Hematopoietic multipotent progenitor cell treated with erythropoietin and hydrocortisone succinate and interleukin-3 and kit ligand, for 17 days (in vitro differentiated cells): ENCODE measurements at regions not wholly inside any gene's neighbourhood (a gene's known extent, or its start where the extent isn't known, plus 50 kb on each side); places are given as distances from the start of the nearest gene placed in this dataset.

Source experiments
- DNase-seq: peaks from one replicate; pipeline ENCODE4 v3.0.0-alpha.2; 2015; ENCODE audit warnings: low spot score

DNA sequence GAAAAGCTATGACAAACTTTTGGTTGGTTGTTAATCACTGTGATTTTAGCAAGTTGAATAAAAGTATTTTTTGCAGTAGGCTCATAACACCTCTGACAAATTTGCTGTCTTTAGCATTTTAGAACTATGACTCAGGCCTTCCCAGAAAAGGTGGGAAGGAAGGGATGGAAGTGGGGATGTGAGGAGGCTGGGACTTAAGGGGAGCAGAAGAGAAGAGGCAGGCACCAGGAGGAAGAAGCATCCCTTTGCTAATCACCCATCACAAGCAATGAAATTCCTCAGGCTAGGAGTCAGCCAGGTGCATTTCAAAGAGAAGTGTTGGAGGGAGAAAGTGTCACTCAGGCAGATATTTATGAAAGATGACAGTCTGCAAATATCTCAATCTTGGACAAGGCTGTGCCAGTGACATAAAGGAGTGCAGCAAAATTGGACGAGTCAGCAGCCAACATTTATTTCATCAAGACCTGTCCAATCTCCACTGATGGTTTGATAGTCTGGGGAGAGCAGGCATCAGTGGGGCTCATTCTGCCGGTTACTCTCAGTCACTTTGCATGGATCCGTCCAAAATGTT is 337.3 kb upstream of the ARRDC4 start:
- no peak for DNase-seq

GRCh38 chr15:97627634-97628033 is 332.9 kb upstream of the ARRDC4 start:
- DNase-seq: no peak

DNA sequence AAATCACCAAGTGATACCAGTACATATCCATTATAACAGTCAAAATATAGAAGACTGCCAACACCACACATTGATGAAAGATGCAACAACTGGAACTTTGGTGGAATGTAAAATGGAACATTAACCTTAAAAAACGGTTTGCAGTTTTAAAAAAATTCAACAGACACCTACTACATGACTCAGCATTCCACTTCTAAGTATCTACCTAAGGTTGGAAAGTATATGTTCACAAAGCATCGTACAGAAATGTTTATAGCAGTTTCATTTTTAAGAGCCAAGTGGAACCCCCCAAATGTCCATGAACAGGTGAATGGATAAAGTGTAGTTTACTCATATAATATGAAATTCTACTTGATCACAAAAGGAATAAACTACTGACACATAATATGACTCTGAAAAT is 314.7 kb upstream of the ARRDC4 start:
- no peak for DNase-seq

DNA sequence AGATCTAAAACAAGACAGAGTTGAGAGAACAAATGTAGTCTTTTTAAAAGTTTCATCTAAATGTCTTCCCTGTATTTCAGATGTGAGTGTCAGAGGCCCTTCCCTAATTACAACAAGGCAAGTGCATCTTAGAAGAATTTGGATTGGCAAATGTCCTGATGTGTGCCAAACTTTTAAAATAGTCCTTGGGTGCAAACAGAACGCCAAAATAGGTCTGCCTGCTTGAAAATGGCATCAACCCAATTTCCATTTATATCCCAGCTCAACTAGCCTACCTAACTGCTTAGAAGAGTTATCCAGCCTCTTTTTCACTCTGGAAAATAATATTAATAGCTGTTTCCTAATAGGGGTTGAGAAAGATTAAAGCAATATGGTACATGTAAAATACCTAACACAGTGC is 311.8 kb upstream of the ARRDC4 start:
- DNase-seq: no peak

DNA sequence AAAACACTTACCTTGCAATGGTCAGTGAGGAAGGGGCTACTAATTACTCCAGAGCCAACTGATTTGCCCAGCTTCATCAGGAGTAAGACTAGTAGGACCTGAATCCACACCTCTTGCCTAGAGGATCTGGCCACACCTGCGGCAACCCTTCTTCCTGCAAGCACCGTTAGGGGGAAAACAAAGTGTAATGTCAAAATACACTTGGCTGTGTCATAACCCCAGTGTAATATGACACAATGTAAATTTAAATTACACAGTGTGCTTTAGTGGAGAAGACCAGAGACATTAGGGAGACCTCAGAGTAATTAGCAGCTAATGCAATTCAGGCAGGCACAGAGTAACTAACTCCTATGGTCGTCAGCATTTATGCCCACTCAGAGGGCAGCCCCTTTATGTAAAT is 308.5 kb upstream of the ARRDC4 start:
- no peak for DNase-seq

DNA sequence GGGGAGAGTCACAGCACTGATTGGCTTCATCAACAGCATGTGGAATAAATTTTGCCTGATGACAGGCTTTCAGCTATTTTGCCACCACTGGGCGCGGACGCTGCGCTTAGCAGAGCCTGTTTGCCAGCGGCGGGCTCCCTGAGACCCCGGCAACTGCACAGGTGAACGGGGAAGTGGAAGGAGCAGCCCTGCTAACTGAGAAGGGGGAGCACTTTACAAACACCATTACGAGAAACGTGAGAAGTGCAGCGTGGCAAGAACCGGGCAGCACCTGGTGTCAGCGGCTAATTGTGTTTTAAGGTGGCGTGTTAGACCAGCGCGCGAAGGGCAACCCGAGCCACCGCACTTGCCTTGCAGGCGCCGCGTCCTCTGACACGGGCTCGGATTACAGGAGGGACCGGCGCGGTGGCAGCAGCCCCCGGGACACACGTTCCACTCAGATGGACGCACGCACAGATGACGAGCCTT is 307.8 kb upstream of the ARRDC4 start:
- no peak for DNase-seq

DNA sequence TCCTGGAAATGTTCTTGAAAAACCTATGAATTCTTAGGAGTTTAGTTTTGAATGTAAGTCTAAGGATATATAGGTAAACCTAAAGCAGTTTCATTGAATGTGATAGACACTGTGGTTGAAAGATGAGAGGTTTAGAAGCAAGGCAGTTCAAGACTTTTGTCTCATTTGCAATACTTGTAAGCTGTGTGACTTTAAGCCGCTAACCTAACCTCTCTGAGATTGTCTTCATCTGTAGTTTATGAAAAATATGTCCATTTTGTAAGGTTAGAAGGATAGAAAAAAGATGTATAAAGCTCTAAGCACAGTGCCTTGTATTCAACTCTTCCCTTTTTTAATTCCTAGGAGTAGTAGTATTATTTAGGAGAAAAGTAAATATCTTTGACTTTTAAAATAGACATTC is 306.6 kb upstream of the ARRDC4 start:
- DNase-seq: no peak

DNA sequence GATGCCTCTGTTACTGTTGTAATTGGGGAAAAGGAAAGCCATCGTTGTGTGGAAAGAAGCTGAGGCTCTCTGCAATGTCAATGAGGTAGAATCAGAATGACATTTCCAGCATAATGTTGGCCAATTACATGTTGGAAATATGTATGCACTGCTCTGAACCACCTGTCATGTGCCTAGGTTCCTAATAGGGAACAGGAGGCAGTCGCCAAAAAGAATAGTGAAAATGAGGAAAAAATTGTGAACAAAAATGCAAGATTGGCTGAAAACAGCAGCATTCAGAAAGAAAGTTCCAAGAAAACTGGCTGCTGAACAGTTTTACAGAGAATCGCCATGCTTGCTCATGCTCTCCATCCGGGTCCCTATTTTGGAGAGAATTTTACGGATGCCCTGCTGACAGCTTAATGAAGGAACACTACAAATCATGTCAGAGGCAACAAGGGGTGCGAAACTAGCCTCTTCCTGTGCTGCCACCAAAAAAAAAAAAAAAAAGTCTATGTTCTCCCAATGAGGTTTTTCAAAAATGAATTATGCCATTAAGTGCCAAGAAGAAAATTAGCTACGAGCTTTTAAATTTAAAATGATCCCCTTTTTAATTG is 305.9 kb upstream of the ARRDC4 start:
- DNase-seq: no peak

- no peak for DNase-seq
Measured at GRCh38 chr15:97661796-97662195, 298.7 kb upstream of the ARRDC4 start.

DNA sequence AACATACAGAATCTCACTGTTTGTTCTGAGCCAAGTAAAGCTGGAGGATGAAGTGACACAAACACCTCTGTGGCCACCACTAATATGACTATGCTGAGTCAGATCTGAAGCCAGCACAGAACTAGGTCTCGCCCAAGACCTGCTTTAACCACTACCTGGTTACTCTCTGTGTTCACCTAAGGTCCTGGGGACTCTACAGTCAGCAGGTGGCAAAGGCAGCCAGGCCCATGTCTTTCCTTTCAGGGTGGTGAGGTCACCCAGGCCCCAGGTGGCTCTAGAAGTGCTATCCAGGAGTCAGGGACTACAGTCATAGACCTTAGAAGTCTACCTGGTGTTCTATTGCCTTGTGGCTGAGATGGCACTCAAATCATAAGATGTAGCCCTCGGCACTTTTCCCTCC is 287.9 kb upstream of the ARRDC4 start:
- no peak for DNase-seq

DNA sequence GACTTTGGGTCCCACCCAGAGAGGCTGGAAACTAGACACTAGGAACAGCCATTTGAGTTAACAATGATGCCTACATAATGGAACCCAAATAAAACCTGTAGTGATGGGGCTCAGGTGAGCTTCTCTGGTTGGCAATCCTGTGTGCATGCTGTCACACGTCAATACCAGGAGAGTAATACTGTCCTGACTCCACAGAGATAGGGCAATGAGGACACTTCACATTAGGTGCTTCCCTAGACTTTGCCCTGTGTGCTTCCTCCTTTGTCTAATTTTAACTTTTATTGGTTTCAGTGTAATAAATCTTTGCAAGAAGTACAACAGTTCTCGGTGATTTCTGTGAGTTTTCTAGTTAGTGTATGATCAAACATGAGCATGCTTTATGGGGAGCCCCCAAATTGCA is 281.8 kb upstream of the ARRDC4 start:
- no peak for DNase-seq

DNA sequence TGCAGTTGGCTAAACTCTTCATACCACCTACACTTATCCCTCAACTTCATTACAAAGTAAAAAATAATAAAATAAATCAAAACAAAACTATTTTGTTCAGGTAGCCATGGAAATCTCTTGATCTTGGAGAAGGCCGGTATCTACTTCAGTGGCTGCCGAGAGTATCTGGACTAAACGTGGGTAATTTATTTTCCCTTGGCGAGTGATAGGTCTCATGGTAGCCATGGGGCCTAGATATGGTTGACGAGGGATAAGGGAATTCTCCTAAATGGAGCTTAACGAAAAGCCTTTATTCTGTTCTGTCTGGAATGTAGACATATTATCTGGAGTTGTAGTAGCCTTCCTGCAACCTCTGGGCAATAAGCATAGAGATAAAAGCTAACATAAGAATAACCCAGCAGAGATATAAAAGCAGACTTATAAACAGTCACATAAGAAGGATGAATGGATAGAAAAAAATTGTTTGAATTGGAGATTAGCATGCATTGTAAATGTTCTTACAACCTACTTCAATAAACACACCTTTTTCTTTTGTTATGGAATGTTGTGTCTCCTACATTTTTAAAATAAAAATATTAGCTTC is 281.3 kb upstream of the ARRDC4 start:
- no peak for DNase-seq

DNA sequence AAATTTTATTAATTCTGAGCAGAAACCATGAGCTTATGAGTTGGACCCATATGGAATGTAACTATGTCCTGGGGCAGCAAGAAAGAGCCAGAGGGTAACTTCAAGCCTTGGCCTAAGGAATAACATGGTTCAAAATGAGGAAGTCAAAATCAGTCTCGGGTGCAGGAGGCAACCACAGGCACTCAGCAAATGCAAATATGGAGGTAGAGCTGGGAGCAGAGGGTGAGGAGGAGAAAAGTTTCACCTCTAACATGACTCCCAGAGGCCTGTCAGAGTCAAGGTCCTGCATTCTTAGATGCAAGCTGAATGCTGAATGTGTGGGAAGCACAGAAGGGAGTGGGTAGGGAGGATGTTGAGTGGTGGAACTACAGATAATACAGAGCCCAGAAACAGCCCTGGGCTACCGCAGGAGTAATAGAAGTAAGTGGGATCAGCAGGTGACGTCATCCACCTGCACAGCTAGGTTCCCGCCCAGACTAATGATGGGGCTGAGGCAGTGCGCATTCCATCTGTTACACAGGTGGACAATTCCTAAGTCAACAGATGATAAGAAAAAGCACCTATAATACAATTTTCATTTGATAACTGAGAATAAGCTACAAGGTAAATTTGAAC is 279.8 kb upstream of the ARRDC4 start:
- DNase-seq: no peak

- DNase-seq: no peak
Measured at GRCh38 chr15:97683831-97684230, 276.7 kb upstream of the ARRDC4 start.

GRCh38 chr15:97684249-97684648 is 276.3 kb upstream of the ARRDC4 start:
- no peak for DNase-seq

DNA sequence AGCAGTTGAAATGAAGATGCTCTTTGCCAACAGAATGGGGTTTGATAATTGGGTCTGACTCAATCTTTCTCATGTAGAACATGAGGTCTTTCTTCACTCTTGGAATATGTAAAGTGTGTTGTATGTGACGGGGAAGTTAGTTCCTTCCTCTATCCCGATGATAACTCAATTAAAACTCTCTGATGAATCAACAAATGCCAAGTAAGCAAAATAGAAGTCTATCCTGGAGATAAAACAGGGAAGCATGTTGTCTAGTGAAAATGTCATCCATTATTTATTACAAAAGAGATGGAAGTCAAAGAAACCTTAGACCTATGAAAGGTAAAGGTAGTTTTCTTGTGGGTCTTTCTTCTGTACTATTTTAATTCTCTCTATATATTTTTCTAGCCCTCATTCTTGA is 274.2 kb upstream of the ARRDC4 start:
- no peak for DNase-seq

GRCh38 chr15:97687654-97688053 is 272.8 kb upstream of the ARRDC4 start:
- DNase-seq: no peak

DNA sequence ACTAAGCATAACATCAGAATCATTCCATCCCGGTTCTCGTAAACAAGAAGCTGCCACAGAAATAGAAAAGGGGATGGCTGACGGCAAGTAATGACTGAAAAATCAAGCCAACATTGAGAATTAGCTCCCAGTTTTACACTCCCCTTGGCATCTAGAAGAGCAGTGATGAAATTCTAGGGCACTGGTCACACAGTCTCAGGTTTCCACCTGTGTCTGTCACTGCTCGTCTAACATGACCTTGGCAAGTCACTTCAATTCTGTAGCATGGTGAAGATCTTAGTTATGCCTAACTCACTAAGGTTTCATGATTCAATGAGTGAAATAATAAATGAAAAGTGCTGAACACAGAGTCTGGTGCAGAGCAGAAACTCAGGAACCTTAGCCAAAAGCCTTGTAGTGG is 272.3 kb upstream of the ARRDC4 start:
- no peak for DNase-seq

DNA sequence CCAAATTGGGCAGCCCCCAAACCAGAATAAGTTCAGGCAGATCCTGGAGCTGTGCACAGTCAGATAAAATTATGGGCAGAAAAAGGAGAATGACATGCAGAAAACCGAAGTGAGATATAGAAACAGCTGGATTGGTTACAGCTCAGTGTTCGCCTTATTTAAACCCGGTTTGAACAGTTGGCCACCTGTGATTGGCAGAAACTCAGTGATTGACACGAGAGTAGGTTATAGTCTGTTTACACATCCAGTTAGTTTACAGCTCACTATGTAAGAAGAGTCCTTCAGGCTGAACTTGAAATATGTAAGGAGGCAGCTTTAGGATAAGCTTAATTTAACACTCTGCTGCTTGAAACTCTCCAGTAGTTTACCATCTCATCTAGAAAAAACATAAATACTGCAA is 271.6 kb upstream of the ARRDC4 start:
- DNase-seq: no peak

GRCh38 chr15:97691078-97691477 is 269.4 kb upstream of the ARRDC4 start:
- no peak for DNase-seq

DNA sequence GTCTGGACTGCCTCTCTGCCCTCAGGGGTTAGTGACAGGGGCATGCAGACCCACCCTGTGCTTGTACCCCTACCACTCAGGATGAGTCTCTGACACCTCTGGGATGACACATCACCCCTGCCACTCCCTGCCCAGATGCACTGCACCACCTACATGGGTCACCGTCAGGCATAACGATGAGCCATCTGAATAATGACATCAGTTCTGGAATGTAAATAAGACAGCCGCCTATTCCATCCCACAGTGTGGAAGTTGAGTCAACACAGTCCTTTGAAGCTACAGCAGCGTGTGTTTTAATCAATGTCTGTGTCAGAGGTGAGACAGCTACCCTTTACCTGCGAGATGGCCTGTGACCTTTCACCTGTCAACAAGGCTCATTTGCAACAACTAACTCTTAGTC is 268.7 kb upstream of the ARRDC4 start:
- no peak for DNase-seq

- DNase-seq: no peak
Measured at GRCh38 chr15:97692301-97693015, 268.0 kb upstream of the ARRDC4 start.

DNA sequence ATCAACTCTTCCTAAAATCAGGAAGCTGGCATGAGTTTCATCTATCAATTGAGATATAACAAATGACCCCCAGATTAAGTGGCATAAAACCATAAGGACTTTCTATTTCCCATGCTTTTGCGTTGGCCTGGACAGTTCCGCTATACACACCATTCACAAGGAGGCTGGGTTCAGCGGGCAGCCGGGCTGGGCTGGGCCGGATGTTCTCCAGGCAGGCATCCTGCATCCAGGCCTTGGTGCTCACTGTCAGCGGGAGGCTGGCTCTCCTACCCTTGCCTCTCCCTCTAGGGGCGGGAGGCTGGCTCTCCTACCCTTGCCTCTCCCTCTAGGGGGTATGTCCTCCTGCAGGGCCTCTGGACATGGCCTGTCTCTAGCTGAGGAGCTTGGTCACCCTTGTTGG is 266.0 kb upstream of the ARRDC4 start:
- DNase-seq: no peak
